K562 (cell line): ENCODE measurements at regions not wholly inside any gene's neighbourhood (a gene's known extent, or its start where the extent isn't known, plus 50 kb on each side); places are given as distances from the start of the nearest gene placed in this dataset.
A peak's percentile ranks its signal among the peaks of the same experiment; 100 is the strongest.

Experiments used
- ATAC-seq: fragments of 200-7000 bp; cut with Tn5 transposase; 3 replicates; pipeline ENCODE4 v1.9.1; 2020; ENCODE audit warnings: moderate library complexity
- BruUV-seq: library from RNA; stranded (reverse); fragments of 400-500 nt; replicated peaks from 2 replicates; lab custom pipeline; 2021; lab: Mats Ljungman, UMichigan
- CTCF ChIA-PET: fragments of 300-600 bp; formaldehyde crosslinking; extraction: SDS; loops from one replicate; lab custom pipeline; 2021; ENCODE audit warnings: low intra/inter-chr PET ratio; lab: Yijun Ruan, JAX
- POLR2A ChIA-PET: fragments of 300-600, 350-650 bp; sonication (Branson Sonifier 250); formaldehyde crosslinking; extraction: SDS; loops from one replicate; lab custom pipeline; 2021; ENCODE audit warnings: antibody characterized with exemption, inconsistent platforms; lab: Yijun Ruan, JAX
- DNase-seq, 4 experiments: peaks; one replicate each; pipeline versions ENCODE4 v3.0.0 to v3.0.0-alpha.2; 2011 to 2018; ENCODE audit warnings: low spot score in 3 of 4, mixed read lengths in 3 of 4; ENCODE audit errors: extremely low read depth in 1 of 4
- FAIRE-seq: peaks from 2 replicates; lab custom pipeline; 2011; peaks lifted over from hg19 to GRCh38; lab: Jason Lieb, UNC
- H2AFZ ChIP-seq: 2 replicates; pipeline ENCODE4 v1.6.0; 2011; ENCODE audit warnings: low read depth, low read length, control low read depth, inconsistent platforms
- H3K27ac ChIP-seq: fragments of 200-600 bp; 3 replicates; pipeline ENCODE4 v1.8.0; 2011; ENCODE audit warnings: low read depth, mild to moderate bottlenecking, control low read depth, inconsistent platforms, low read length, moderate library complexity, mixed read lengths; ENCODE audit errors: extremely low read depth
- H3K27me3 ChIP-seq, 2 experiments: fragments of 300-600 bp in 1 of 2; 2 replicates in 1 of 2; 3 replicates in 1 of 2; pipeline versions ENCODE4 v1.6.0 to v1.8.0; 2011; ENCODE audit warnings: inconsistent platforms in 2 of 2, low read length in 2 of 2, mild to moderate bottlenecking in 1 of 2, mixed read lengths in 1 of 2, moderate library complexity in 1 of 2; ENCODE audit not compliant: control insufficient read depth in 2 of 2, insufficient read depth in 2 of 2
- H3K36me3 ChIP-seq: fragments of 300-600 bp; 3 replicates; pipeline ENCODE4 v1.8.0; 2011; ENCODE audit warnings: mild to moderate bottlenecking, low read length, inconsistent platforms; ENCODE audit not compliant: control insufficient read depth, insufficient read depth
- H3K4me1 ChIP-seq, 2 experiments: fragments of 200-600 bp in 1 of 2; replicated peaks in 1 of 2; 2 replicates in 1 of 2; 3 replicates in 1 of 2; pipeline versions ENCODE4 v1.5.1 to v1.8.0; 2011; ENCODE audit warnings: inconsistent platforms in 2 of 2, low read length in 2 of 2, mild to moderate bottlenecking in 1 of 2, mixed read lengths in 1 of 2, moderate library complexity in 1 of 2; ENCODE audit not compliant: control insufficient read depth in 2 of 2, insufficient read depth in 2 of 2
- H3K4me2 ChIP-seq: 2 replicates; pipeline ENCODE4 v1.6.1; 2011; ENCODE audit warnings: low read length, control low read depth, inconsistent platforms, mixed read lengths; ENCODE audit not compliant: insufficient read depth
- H3K4me3 ChIP-seq: fragments of 200-600 bp; sonication (generic), shearing (Covaris generic); 2 replicates; pipeline ENCODE4 v1.5.1; 2016; ENCODE audit warnings: control low read depth, inconsistent platforms
- H3K79me2 ChIP-seq: fragments of 200-600 bp; 3 replicates; pipeline ENCODE4 v1.8.0; 2011; ENCODE audit warnings: low read length, inconsistent platforms; ENCODE audit not compliant: control insufficient read depth, insufficient read depth
- H3K9ac ChIP-seq, 2 experiments: 2 replicates each; pipeline versions ENCODE4 v1.6.0 to v1.6.1; 2011; ENCODE audit warnings: low read depth in 2 of 2, low read length in 2 of 2, control low read depth in 1 of 2, inconsistent platforms in 1 of 2, mild to moderate bottlenecking in 1 of 2, mixed read lengths in 1 of 2; ENCODE audit not compliant: insufficient read depth in 1 of 2
- H3K9me1 ChIP-seq: one replicate; pipeline ENCODE4 v1.6.0; 2011; ENCODE audit warnings: inconsistent platforms, mild to moderate bottlenecking, low read length, moderate library complexity; ENCODE audit not compliant: control insufficient read depth, insufficient read depth
- H3K9me3 ChIP-seq: replicated peaks from 2 replicates; pipeline ENCODE4 v1.5.1; 2011; ENCODE audit warnings: low read depth, low read length, inconsistent platforms; ENCODE audit not compliant: control insufficient read depth, insufficient read depth
- H4K20me1 ChIP-seq: replicated peaks from 2 replicates; pipeline ENCODE4 v1.6.1; 2011; ENCODE audit warnings: low read length, inconsistent platforms, mixed read lengths; ENCODE audit not compliant: control insufficient read depth, insufficient read depth
- JUND ChIP-seq, 2 experiments: IDR thresholded peaks; 2 replicates in 1 of 2; 3 replicates in 1 of 2; pipeline ENCODE4 v1.6.1; 2011; ENCODE audit warnings: borderline replicate concordance in 2 of 2, low read depth in 2 of 2, low read length in 2 of 2, improper control_type of control experiment in 1 of 2, missing biosample characterization in 1 of 2, missing genetic modification characterization in 1 of 2, missing genetic modification reagents in 1 of 2
- PTTG1 ChIP-seq: fragments of 450-650 bp; IDR thresholded peaks from 2 replicates; pipeline ENCODE4 v1.6.1; 2016; ENCODE audit warnings: low read depth, mild to moderate bottlenecking, missing genetic modification characterization, missing compliant biosample characterization
- TAF9B ChIP-seq: fragments of 450-650 bp; IDR thresholded peaks from 2 replicates; pipeline ENCODE4 v1.6.1; 2018; ENCODE audit warnings: mild to moderate bottlenecking; ENCODE audit not compliant: partially characterized antibody
- ZNF143 ChIP-seq: sonication (generic); formaldehyde crosslinking; IDR thresholded peaks from 2 replicates; pipeline ENCODE4 v1.9.0; 2022; ENCODE audit warnings: mild to moderate bottlenecking, missing genetic modification reagents
- WGBS: fragments of 100-300 bp; shearing (Covaris generic); methylation state at CpG from one replicate; pipeline ENCODE4 v1.1.6; 2016; ENCODE audit warnings: low coverage, mixed read lengths; ENCODE audit not compliant: insufficient coverage; ENCODE audit errors: missing lambda C conversion rate; 5-methylcytosine and 5-hydroxymethylcytosine counted together
- in situ Hi-C: fragments of 300-500 bp; cut with MboI; formaldehyde crosslinking; loops from 4 replicates; pipeline ENCODE4 v1.15.0; 2018; ENCODE audit warnings: inconsistent platforms, mixed read lengths
- intact Hi-C: fragments of 100-400 bp; cut with micrococcal nuclease; formaldehyde crosslinking; loops from 2 replicates; pipeline ENCODE4 v1.14.2; 2022
- TF ChIP-seq, protein P1 (sequence below): fragments of 450-650 bp; formaldehyde crosslinking; IDR thresholded peaks from 2 replicates; pipeline ENCODE4 v1.4.0; 2020; ENCODE audit warnings: mild to moderate bottlenecking, moderate library complexity
- TF ChIP-seq, protein P2 (sequence below), 2 experiments: fragments of 450-650 bp; IDR thresholded peaks; 2 replicates each; pipeline ENCODE4 v1.6.1; 2018; ENCODE audit warnings: mild to moderate bottlenecking in 2 of 2, low read depth in 1 of 2; ENCODE audit not compliant: partially characterized antibody in 2 of 2

DNA sequence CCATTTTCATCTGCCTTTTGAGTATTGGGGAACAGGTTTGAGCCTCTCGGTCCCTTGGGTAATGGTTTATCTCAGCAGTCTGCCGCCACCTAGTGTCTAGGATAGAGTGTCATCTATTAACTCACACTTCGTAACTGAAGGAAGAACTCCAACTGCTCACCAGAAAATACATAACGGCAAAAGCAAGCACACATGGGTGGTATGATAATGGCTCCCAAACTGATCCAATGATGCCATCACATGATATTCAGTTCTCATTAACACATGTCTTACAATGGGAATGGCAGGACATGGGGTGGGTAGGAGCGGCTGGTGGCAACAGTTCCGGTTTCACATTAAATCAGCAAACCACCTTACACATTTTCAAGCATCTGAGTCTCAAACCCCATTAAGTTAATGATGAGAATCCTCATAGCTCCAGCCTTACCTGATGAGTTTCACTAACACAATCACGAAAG, 110.7 kb upstream of the PHACTR1 start (continued):
- TF ChIP-seq, protein P1, sequence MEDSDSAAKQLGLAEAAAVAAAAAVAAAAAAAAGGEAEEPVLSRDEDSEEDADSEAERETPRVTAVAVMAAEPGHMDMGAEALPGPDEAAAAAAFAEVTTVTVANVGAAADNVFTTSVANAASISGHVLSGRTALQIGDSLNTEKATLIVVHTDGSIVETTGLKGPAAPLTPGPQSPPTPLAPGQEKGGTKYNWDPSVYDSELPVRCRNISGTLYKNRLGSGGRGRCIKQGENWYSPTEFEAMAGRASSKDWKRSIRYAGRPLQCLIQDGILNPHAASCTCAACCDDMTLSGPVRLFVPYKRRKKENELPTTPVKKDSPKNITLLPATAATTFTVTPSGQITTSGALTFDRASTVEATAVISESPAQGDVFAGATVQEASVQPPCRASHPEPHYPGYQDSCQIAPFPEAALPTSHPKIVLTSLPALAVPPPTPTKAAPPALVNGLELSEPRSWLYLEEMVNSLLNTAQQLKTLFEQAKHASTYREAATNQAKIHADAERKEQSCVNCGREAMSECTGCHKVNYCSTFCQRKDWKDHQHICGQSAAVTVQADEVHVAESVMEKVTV = peak; percentile 54
- no peak for TF ChIP-seq TAF9B

DNA sequence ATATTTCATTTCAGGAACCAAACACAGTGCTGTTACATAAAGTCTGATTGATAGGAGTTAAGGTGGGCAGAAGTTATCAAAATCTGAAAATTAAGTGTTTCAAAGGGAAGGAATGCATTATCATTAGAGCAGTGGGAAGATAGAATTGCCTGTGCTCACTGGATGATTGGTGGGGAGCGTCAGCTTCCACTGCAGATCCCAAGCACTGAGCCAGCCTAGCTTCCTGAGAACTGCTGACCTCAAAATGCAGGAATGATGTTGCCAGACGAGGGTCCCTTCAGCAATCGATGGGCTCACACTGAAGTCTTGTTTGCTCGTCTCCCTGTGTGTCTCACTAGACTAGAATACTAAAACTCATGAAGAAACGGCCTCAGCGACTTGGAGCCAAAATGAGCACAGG, 110.0 kb upstream of the PHACTR1 start:
- Histone ChIP-seq H3K27me3 (no peaks in the 10 kb centered on the region), H3K9ac (no peak overlapping the region), H3K9me3 (no peaks in the 10 kb centered on the region), H2AFZ (no peak overlapping the region), H3K4me1 (no peaks in the 10 kb centered on the region), H3K4me3 (no peak overlapping the region), H3K79me2 (no peaks in the 10 kb centered on the region), H4K20me1 (no peaks in the 10 kb centered on the region), H3K36me3 (no peaks in the 10 kb centered on the region), H3K4me2 (no peak overlapping the region), H3K9me1 (peaks cover 3% of the 10 kb centered on the region), H3K27ac (no peak overlapping the region)
- ChIA-PET CTCF (interaction anchor here (1.8 to 3.4 kb wide), 2 partner anchors 951 to 1021 kb away, joined by 15 to 17 read pairs; no protein-coding TSS in a partner anchor), POLR2A (interaction anchor here (0.8 kb wide), 1 partner anchor 35 kb away, joined by 3 read pairs; no protein-coding TSS in a partner anchor)
- FAIRE-seq = no peak
- no peak for ATAC-seq
- in situ Hi-C loops (loop anchor here (10.0 kb wide), 2 partner anchors 952 to 1022 kb away; no protein-coding TSS in a partner anchor), intact Hi-C loops (loop anchor here (5.0 to 10.0 kb wide), 2 partner anchors 452 to 949 kb away; no protein-coding TSS in a partner anchor)
- BruUV-seq = no TSS peak
- 1% methylated on average over 6 of the region's 6 CpGs for WGBS
- no peak for DNase-seq
- TF ChIP-seq ZNF143 (CRISPR knock-in tag) = no peak
- no peak for TF ChIP-seq PTTG1 (tag)
- TF ChIP-seq, protein P2, sequence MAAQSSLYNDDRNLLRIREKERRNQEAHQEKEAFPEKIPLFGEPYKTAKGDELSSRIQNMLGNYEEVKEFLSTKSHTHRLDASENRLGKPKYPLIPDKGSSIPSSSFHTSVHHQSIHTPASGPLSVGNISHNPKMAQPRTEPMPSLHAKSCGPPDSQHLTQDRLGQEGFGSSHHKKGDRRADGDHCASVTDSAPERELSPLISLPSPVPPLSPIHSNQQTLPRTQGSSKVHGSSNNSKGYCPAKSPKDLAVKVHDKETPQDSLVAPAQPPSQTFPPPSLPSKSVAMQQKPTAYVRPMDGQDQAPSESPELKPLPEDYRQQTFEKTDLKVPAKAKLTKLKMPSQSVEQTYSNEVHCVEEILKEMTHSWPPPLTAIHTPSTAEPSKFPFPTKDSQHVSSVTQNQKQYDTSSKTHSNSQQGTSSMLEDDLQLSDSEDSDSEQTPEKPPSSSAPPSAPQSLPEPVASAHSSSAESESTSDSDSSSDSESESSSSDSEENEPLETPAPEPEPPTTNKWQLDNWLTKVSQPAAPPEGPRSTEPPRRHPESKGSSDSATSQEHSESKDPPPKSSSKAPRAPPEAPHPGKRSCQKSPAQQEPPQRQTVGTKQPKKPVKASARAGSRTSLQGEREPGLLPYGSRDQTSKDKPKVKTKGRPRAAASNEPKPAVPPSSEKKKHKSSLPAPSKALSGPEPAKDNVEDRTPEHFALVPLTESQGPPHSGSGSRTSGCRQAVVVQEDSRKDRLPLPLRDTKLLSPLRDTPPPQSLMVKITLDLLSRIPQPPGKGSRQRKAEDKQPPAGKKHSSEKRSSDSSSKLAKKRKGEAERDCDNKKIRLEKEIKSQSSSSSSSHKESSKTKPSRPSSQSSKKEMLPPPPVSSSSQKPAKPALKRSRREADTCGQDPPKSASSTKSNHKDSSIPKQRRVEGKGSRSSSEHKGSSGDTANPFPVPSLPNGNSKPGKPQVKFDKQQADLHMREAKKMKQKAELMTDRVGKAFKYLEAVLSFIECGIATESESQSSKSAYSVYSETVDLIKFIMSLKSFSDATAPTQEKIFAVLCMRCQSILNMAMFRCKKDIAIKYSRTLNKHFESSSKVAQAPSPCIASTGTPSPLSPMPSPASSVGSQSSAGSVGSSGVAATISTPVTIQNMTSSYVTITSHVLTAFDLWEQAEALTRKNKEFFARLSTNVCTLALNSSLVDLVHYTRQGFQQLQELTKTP (IDR thresholded peaks at IDR 0.05; ENCODE audit: low read depth in 1 of 2, partially characterized antibody in 2 of 2) = no peak
- TF ChIP-seq JUND (IDR thresholded peaks at IDR 0.05; ENCODE audit: borderline replicate concordance, low read depth, low read length) = no peak
- no peak for TF ChIP-seq JUND (tag; IDR thresholded peaks at IDR 0.05; ENCODE audit: borderline replicate concordance, low read depth, low read length)
